ENCODE measurements at regions not wholly inside any gene's neighbourhood (a gene's known extent, or its start where the extent isn't known, plus 50 kb on each side); places are given as distances from the start of the nearest gene placed in this dataset.

- Histone ChIP-seq H3K4me3 (no peak overlapping the region), H3K9me3 (no peaks in the 10 kb centered on the region), H3K27ac (no peak overlapping the region), H3K27me3 (no peaks in the 10 kb centered on the region), H3K4me1 (no peaks in the 10 kb centered on the region), H3K36me3 (no peaks in the 10 kb centered on the region)
- TF ChIP-seq CTCF (IDR thresholded peaks at IDR 0.05) (no peak), POLR2A (IDR thresholded peaks at IDR 0.05) (no peak)
- DNase-seq: peak in 1 of 3 donors; percentile 34
These were observed 156.5 kb upstream of the PPP2R2D start for GRCh38 chr10:131744346-131744745.

- no peak overlapping the region for H3K27ac ChIP-seq
- H3K4me3 ChIP-seq: no peak overlapping the region
- no peaks in the 10 kb centered on the region for H3K4me1 ChIP-seq
- H3K27me3 ChIP-seq: no peaks in the 10 kb centered on the region
- peak in 2 of 3 donors; percentile 23 to 35 for DNase-seq
- no peak for TF ChIP-seq CTCF (IDR thresholded peaks at IDR 0.05)
- no peak for TF ChIP-seq POLR2A (IDR thresholded peaks at IDR 0.05)
- no peaks in the 10 kb centered on the region for H3K9me3 ChIP-seq
- no peaks in the 10 kb centered on the region for H3K36me3 ChIP-seq
These were observed 155.2 kb upstream of the PPP2R2D start for GRCh38 chr10:131745591-131745990.

- DNase-seq: peak in 1 of 3 donors; percentile 34
- H3K4me3 ChIP-seq: no peak overlapping the region
- H3K9me3 ChIP-seq: no peaks in the 10 kb centered on the region
- H3K27me3 ChIP-seq: no peaks in the 10 kb centered on the region
- no peaks in the 10 kb centered on the region for H3K4me1 ChIP-seq
- H3K27ac ChIP-seq: no peak overlapping the region
- TF ChIP-seq CTCF (IDR thresholded peaks at IDR 0.05) (no peak), POLR2A (IDR thresholded peaks at IDR 0.05) (no peak)
- no peaks in the 10 kb centered on the region for H3K36me3 ChIP-seq
These were observed 154.5 kb upstream of the PPP2R2D start for GRCh38 chr10:131746241-131746711.

- no peak for DNase-seq
- Histone ChIP-seq H3K27ac (no peak overlapping the region), H3K27me3 (no peaks in the 10 kb centered on the region), H3K36me3 (no peaks in the 10 kb centered on the region), H3K9me3 (no peaks in the 10 kb centered on the region), H3K4me3 (no peak overlapping the region), H3K4me1 (no peaks in the 10 kb centered on the region)
- TF ChIP-seq POLR2A (IDR thresholded peaks at IDR 0.05) (no peak), CTCF (IDR thresholded peaks at IDR 0.05) (no peak)
These were observed 154.0 kb upstream of the PPP2R2D start for GRCh38 chr10:131746785-131747184.

GRCh38 chr10:131747251-131747650 lies 153.6 kb upstream of the PPP2R2D start:
- no peaks in the 10 kb centered on the region for H3K9me3 ChIP-seq
- no peak for TF ChIP-seq CTCF (IDR thresholded peaks at IDR 0.05)
- no peak for TF ChIP-seq POLR2A (IDR thresholded peaks at IDR 0.05)
- H3K36me3 ChIP-seq: no peaks in the 10 kb centered on the region
- no peak overlapping the region for H3K4me3 ChIP-seq
- H3K4me1 ChIP-seq: no peaks in the 10 kb centered on the region
- no peaks in the 10 kb centered on the region for H3K27me3 ChIP-seq
- DNase-seq: no peak
- no peak overlapping the region for H3K27ac ChIP-seq

- DNase-seq: peak in 1 of 3 donors; percentile 33
- Histone ChIP-seq H3K4me3 (no peak overlapping the region), H3K27me3 (no peaks in the 10 kb centered on the region), H3K27ac (no peak overlapping the region), H3K36me3 (no peaks in the 10 kb centered on the region), H3K4me1 (no peaks in the 10 kb centered on the region), H3K9me3 (no peaks in the 10 kb centered on the region)
- no peak for TF ChIP-seq CTCF (IDR thresholded peaks at IDR 0.05)
- TF ChIP-seq POLR2A (IDR thresholded peaks at IDR 0.05): no peak
These were observed 153.0 kb upstream of the PPP2R2D start for GRCh38 chr10:131747791-131748190.

Data from Peyer's patch (tissue), 4 donors.